ENCODE measurements at regions not wholly inside any gene's neighbourhood (a gene's known extent, or its start where the extent isn't known, plus 50 kb on each side); places are given as distances from the start of the nearest gene placed in this dataset.

- no peak for TF ChIP-seq CTCF (IDR thresholded peaks at IDR 0.05)
- no peak for TF ChIP-seq POLR2A (IDR thresholded peaks at IDR 0.05)
These were observed 219.2 kb upstream of the SGK1 start for GRCh38 chr6:134537146-134537555.

Measured in heart left ventricle (tissue), 13 donors.